Mucosa of gallbladder (tissue), 1 donor: ENCODE measurements at regions not wholly inside any gene's neighbourhood (a gene's known extent, or its start where the extent isn't known, plus 50 kb on each side); places are given as distances from the start of the nearest gene placed in this dataset.

Experiments used
- DNase-seq: peaks from one replicate; pipeline ENCODE4 v3.0.0-alpha.2; 2020; ENCODE audit warnings: low spot score
- donor health status: DM: no; HTN: no; CAD: no.

DNA sequence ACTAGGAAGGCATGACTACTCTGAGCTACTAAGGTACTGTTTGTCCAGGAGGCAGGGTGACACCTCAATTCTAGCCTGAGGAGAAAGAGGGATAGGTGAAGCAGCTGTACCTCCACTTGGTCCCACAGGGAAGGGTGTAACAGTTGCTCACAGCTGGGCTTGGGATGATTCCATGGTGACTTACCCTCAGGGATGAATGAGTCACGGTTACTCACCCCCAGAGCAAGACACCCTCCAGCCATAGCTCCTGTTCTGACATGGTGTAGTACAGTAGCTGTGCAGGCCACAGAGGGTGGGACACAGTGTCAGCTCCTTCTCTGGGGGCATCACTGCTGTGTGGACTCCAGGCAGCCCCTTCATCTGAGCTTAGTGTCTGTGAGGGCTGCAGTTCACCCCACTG lies 868.6 kb upstream of the SEMA6D start:
- DNase-seq, result no peak

DNA sequence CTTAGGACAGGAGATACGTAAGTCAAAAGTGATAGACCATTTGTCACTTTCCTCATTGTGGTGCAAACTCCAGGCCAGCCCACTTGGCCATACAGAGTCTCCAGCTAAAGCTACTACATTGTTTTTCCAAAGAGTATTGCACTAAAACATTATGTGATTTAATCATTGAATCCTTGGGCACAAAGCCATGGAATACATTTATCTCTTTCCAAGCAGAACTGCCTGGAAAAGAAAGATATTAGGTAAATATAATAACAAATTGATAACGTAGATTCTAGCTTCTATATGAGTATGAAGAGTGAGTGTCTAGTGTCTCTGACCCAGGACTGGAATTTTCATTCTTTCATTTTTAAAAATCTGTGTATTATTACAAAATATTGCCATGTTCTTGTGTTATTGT lies 863.7 kb upstream of the SEMA6D start:
- DNase-seq, result no peak

DNA sequence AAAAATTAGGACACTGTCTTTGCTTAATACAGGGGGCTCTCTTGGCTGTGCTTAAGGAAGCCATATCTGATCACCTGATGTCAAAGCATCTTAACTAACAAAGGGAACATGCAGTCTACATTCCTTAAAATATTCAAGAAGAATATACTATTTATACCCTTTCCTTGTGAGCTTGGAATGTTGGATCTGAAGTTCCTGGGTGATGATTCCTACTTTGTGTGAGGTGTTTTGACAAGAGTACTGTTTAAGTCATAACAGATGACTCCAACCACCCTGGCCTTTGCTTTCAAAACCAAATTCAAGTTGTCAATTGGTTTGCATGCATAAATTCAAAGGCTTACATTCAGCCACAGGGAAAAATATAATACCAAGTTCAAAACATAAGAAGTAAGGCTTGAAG lies 862.7 kb upstream of the SEMA6D start:
- DNase-seq, result no peak

DNA sequence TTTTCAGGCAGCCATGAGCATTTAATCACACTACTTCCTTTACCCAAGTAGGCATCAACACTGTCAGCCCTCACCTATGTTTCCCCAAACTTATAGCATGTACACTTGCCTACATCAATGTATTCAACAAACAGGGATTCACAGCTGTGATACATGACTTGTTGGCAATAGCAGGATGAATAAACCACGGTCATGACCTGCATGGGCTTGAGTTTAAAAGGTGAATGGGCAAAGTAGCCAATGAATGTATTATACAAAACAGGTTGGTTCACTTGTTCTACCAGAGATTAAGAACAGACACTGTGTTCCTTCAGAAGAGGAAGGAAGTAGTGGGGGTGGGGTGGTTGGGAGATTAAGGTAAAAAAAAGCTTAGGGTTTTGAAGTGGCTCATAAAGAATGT lies 861.9 kb upstream of the SEMA6D start:
- DNase-seq, result no peak

DNA sequence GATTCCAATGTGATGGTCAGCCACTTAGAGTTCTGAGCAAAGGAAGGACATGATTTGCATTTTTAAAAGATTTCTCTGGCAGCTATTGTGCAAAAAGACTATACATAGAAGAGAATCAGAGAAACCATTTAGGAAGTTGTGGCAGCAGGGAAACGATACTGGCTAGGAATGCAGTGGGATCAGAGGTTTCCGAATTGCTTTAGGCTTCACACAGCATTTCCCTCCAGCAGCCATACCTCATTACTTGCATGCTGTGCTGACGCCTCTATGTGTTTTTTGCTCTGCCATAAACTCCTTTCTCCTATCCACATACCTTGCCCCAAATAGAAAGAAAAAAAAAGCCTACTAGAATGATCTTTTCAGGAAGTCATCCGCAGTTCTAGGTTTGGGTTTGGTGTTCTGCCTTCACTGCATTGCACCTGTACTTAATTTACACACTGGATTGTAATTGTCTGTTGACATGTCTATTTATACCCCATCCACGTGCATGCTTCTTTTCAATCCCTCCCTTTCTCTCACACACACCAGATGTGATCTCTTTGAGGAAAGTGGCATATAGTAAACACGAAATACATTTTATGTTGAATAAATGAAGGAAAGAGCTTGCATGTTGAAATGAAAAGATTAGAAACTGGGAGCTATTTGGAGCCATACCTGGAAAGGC lies 860.3 kb upstream of the SEMA6D start:
- DNase-seq, result no peak

DNA sequence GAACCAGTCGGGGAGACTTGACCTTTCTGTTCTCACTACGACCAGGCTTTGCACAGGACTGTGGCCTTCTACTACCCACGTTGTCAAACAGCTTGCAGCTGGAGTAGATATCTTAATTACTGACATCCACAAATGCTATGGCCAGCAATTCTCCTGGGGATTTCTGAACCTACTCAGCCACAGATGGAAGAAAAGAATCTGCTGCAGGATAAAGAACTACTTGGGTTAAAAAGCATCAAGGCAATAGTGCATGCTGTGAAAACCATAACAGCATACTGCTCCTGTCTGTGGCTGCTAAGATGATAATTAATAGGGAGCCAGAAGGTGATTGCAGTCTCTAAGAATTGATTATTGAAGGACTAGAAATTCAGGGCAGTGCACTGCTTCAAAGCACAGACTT lies 859.2 kb upstream of the SEMA6D start:
- DNase-seq, result no peak

DNA sequence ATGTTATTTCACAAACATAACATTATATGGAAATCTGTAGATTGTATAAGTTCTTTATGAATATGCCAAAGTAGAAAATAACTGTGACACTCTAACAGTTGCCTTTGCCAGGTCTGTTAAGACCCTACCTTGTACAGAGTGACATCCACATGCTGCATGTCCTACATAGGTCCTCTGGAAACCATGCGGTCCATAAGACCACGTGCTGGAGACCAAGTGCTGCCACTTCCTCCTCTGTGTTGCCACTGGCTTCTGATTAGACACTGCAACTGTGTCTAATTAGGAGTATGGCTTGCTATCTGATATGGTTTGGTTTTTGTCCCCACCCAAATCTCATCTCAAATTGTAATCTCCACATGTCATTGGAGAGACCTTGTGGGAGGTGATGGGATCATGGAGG lies 855.5 kb upstream of the SEMA6D start:
- no peak for DNase-seq

DNA sequence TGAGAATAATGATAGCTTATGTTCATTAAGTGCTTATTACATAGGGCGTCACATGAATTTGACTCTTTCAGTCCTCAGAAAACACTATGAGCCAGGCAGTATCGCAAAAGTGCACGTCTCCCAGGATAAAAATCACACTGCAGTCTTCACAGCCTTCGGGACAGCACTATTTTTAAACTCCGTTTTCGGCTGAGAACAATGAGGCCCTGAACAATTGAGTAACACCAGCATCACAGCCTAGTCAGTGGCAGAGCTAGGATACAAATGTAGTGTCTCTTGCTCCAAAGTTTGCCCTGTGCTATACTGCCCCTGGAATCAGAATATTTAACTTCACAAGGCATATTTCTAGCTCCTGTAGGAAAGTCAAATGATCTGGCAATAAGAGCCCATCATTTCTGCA lies 852.1 kb upstream of the SEMA6D start:
- DNase-seq, result no peak

DNA sequence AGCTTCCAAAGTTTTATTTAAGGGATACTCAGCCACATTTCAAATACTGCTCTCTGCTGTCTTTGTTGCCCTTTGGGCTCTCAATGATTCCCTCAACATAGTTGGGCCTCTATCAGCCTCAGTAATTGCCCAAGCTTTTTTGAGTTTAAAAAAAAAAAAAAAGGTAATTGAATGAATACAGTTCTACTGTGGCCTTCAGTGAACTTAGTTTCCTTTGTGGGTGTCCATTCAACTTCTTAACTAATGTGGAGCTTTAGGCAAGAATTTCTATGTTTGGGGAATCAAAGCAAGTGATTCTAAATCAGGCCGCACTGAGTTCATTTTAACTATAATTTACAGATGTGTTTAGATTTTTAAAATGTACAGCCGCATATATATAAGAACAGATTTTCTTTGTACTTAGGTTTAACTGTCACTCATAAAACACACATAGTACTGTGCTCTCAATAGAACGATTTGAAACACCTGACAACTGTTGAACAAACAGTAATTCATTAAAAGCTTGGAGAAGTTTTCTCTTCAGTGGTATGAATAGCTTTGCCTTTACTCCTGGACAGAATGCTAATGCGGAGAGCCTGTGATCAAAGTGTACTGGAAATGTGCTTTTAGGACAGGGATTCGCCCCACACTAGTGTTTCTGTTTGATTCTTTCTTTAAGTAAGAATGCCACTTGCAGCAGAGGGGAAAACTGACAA lies 844.9 kb upstream of the SEMA6D start:
- no peak for DNase-seq

DNA sequence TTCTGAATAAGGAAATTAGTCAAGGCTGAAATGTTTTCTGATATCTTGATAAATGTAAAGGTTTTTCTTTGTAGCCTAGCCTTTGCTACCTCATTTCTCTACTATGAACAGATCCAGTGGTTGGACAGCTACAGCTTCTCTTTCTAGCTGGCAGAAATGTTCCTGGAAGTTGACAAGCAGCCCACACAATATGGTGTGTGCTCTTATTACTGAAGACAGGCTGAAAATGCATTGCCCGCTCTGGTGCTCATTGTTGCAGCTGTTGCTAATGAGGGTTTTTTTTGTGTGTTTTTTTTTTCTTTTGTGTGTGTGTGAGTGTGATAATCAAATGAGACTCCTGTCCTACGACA lies 844.3 kb upstream of the SEMA6D start:
- DNase-seq, result no peak

DNA sequence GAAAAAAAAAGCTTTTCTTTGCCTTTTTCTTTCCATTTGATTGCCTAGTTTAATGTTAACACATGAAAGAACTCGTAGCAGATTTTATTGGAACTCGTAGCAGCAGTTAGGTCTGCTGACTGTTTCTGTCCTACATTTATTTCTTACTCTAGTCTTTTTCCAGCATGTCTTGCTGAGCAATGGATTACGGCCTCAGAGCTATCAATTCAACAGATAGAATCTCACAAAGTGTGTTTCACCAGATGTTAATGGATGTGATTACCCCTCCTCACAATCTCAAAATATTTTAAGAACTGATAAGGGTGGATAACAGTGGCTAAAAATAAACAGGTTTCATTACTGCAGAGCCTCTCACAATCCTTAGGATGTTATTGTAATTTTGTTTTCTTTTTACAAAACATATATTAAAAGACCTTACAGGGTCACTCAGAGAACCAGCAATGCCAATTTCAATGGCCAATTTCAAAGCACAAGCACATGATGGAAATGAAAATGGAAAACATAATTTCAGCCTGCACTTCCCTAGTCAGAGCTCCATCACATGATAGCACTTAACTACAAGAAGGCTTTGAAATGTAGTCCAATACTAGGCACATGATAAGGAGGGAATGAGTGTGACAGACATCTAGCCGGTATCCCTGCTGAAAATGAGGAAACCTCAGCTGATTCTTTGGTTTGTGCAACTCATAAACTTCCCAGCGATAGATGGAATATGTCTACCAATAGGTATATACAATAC lies 838.1 kb upstream of the SEMA6D start:
- DNase-seq, result no peak

DNA sequence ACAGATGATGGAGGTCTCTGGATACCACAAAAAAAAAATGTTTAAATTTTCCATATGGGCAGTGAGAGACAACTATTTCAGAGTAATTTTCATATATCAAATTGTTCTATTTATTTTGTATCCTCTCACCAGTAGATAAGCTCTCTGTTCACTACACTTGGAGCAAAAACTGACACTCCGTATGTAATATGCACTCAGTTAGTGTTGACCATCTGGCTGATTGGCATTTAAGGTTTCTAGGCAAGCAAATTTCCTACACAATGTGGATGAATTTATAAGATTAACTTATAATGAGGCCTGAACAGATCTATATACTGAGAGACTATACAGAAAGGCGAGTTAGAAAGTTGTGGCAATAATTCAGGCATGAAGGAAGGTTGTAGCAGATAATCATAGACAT lies 836.5 kb upstream of the SEMA6D start:
- no peak for DNase-seq

DNA sequence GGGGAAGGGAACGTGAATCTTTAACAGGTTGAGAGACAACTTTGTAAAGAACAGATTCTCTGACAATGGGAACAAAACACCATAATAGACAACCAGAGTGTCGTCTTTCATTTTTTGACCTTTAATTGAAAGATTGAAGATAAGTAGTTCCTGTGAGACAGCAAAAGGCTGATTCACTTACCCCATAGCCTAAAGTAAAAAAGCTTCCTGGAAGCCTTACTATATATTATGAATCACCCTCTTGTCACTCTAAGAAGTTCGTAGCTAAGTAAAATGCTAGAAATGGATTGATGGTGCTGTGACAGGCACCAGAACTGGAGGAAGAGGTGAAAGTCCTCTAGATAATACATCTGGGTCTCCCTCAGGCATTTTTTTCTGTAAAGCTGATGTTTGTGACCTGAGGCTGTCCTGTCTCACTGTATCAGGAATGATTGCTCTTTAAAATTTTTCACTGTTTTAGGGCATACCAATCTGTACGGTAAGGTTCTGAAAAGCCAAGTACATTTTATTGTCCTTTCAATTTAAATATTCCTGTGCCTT lies 824.6 kb upstream of the SEMA6D start:
- DNase-seq, result no peak

DNA sequence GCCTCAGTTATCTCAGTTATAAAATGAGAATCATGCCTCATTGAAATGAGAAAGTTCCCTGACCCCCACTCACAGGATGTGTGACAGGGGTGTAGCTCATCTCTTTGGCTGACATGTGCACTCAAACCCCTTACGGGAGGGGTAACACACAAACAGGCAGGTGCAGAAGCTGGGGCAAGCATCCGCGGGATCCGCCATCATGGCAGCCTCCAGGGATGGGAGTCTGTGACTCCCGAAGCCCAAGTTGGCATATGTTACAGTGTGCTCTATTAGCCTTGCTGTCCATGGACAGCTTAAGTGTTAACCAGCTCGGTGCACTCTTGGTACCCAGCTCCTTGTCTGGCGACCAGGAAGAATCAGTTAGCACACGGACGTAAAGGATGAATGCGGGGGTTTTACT lies 822.7 kb upstream of the SEMA6D start:
- DNase-seq, result no peak

DNA sequence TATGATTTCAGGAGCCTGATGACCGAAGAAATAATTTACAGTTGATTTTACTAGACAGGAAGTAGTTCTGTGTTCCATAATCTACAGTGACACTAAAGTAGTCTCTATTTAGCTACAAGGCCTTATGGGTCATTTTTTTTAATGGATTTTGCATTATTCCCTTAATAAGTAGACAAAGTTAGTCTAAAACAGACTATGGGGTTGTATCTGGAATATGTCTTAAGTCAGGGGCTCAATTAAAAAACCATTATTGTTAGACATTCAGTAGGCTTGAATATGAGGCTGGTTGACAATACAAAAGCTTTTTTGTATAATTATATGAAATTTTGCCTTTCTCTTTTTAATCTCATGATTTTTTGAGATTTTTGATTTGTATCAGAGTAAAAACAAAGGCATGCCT lies 820.0 kb upstream of the SEMA6D start:
- DNase-seq, result no peak

DNA sequence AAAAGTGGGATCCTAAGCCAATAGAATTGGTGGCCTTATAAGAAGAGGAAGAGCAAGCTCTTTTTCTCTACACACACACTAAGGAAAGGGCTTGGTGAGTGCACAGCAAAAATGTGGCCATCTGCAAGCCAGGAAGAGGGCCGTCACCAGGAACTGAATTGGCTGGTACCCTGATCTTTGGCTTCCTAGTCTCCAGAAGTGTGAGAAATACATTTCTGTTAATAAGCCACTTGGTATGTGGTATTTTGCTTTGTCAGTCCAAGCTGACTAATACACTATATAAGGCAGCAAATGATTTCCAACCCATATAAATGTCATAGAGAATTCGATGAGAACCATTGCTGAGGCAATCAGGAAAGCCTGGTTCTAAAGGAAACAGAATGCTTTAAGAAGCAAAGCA lies 816.3 kb upstream of the SEMA6D start:
- DNase-seq, result no peak

DNA sequence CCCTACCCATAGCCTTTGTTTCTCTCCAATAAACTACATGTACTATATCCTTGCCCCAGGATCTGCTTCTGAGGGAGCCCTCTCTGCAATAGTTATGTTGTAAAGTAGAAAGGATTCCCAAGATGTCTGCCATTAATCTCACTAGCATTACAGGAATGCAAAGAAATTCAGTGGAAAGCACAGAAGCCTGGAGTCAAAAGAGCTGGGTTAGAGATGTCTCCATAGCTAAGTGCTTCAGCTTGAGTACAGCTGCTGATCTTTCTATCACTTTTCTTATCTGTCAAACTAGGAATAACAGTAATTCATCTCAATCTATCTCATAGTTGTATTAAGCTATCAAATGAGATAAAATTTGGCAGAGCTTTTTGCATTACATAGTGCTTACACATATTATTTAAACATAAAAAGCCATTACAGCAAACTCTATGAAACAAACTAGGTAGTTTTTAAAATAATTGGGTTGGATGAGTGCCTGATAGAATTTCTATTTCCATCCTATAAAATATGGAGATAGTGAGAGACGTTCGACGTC lies 799.5 kb upstream of the SEMA6D start:
- DNase-seq, result no peak

DNA sequence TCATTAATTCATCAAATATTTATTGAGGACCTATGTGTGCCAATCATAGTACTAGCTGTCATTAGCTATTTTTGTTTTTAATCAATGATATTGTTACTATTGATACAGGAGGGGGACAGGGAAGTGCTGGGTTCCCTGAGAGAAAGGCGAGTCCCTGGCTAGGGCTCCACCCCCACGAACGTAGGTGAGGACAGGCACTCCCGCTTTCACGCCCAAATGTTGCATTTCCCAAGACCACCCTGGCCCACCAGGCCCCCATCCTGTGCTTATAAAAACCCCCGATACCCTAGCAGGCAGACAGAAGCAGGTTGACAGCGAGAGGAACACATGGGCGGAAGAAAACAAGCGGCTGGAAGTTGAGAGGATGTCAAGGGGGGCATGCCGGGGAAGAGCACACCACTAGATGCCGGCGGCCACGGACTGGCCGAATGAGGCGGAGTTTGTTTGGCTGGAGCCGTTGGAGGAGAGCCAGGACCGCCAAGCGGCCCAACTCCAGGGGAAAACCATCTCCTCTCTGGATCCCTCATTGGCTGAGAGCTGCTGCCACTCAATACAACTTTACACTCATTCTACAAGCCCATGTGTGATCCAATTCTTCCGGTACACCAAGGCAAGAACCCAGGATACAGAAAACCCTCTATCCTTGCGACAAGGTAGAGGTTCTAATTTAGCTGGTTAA lies 798.7 kb upstream of the SEMA6D start:
- no peak for DNase-seq

DNA sequence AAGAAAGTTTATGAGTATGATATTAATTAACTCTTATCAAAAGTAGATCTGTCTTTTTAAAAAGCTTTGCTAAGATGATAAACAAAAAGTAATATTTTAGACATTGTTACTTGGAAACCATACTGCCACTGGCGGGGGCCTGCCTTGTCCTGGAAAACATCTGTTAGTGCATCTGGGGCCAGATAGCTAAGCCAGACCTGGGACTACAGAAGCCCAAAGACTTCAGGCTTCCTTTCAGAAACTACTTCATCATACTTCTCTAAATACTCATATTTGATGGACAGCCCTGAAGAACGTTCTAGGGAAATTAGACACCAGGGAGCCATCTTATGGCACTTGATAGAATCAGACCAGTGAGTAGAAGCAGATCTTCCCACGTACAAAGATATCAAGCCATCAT lies 795.4 kb upstream of the SEMA6D start:
- DNase-seq, result no peak

DNA sequence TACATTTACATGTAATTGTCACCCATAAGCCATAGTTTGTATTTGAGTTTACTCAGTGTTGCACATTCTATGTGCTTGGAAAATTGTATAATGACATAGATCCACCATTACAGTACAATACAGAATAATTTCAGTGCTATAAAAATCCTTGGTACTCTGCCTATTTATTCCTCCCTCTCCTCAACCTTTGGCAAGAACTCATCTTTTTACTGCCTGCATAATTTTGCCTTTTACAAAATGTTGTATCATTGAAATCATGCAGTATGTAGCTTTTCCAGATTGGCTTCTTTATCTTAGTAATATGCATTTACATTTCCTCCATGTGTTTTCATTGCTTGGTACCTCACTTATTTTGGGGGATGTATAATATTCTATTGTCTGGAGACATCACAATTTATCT lies 786.9 kb upstream of the SEMA6D start:
- DNase-seq, result no peak

DNA sequence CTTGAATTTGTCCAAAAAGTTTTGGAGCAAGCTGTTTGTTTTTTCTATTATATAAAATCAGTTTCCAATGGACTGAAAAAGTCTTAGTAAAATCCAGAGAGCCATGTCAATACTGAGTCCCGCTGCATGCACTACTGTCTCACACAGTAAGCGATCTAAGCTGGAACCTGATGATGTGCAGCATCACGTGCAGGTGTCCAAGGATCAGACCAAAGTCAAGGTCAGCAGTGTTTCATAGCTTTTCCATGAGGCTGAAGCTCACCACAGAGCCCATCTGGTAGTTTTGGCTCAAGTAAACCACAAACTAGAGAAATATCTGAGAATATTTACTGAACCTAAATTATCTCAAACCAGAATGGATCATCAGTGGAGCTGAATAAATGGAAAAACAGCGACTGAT lies 784.0 kb upstream of the SEMA6D start:
- DNase-seq, result no peak

DNA sequence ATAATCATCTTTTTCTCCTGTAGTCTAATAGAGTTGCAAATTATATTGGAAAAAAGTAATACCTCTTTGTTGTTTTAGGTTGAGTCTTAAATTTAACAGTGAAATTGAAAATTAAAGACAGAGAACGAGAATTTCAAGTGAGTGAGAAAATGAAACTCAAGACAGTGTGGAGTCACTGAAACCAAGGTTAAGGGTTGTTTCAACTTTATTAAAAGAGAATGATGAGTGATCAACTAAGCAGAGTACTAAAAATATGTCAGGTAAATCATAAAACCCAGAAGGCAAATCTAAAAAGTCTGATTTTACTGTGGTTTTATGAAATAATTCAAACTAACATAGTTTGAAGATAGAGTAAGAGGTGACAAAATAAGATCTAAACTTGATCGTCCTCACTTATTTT lies 782.5 kb upstream of the SEMA6D start:
- no peak for DNase-seq
